HG03460 (cell line): ENCODE measurements at regions not wholly inside any gene's neighbourhood (a gene's known extent, or its start where the extent isn't known, plus 50 kb on each side); places are given as distances from the start of the nearest gene placed in this dataset.

Experiments used
- ATAC-seq: cut with Tn5 transposase; IDR thresholded peaks from one replicate; pipeline ENCODE4 v1.9.1; 2021; ENCODE audit not compliant: unreplicated experiment

GRCh38 chr18:23341983-23342382, 111.1 kb upstream of the RIOK3 start:
- ATAC-seq, result no peak

- ATAC-seq, result no peak
Measured at GRCh38 chr18:23342506-23342905, 110.6 kb upstream of the RIOK3 start.

- no peak for ATAC-seq
Measured at GRCh38 chr18:23350188-23350587, 102.9 kb upstream of the RIOK3 start.

- ATAC-seq, result no peak
Measured at GRCh38 chr18:23351521-23351920, 101.6 kb upstream of the RIOK3 start.

- no peak for ATAC-seq
Measured at GRCh38 chr18:23352042-23352441, 101.0 kb upstream of the RIOK3 start.

GRCh38 chr18:23353459-23353858, 99.6 kb upstream of the RIOK3 start:
- ATAC-seq, result no peak

GRCh38 chr18:23354625-23355024, 98.5 kb upstream of the RIOK3 start:
- no peak for ATAC-seq

- no peak for ATAC-seq
Measured at GRCh38 chr18:23355206-23355605, 97.9 kb upstream of the RIOK3 start.

GRCh38 chr18:23356424-23356823, 96.7 kb upstream of the RIOK3 start:
- no peak for ATAC-seq

- ATAC-seq, result no peak
Measured at GRCh38 chr18:23356915-23357601, 96.0 kb upstream of the RIOK3 start.

- ATAC-seq, result no peak
Measured at GRCh38 chr18:23357996-23358594, 95.0 kb upstream of the RIOK3 start.

- no peak for ATAC-seq
Measured at GRCh38 chr18:23359421-23359820, 93.7 kb upstream of the RIOK3 start.

- no peak for ATAC-seq
Measured at GRCh38 chr18:23363865-23364570, 89.1 kb upstream of the RIOK3 start.

- ATAC-seq, result no peak
Measured at GRCh38 chr18:23365602-23366001, 87.5 kb upstream of the RIOK3 start.

- ATAC-seq, result no peak
Measured at GRCh38 chr18:23369266-23369665, 83.8 kb upstream of the RIOK3 start.

- no peak for ATAC-seq
Measured at GRCh38 chr18:23373570-23373969, 79.5 kb upstream of the RIOK3 start.

GRCh38 chr18:23377669-23378301, 75.3 kb upstream of the RIOK3 start:
- ATAC-seq, result peak; percentile 68

GRCh38 chr18:23378302-23378686, 74.8 kb upstream of the RIOK3 start:
- no peak for ATAC-seq

- no peak for ATAC-seq
Measured at GRCh38 chr18:23380001-23380550, 73.0 kb upstream of the RIOK3 start.

GRCh38 chr18:23380817-23381216, 72.3 kb upstream of the RIOK3 start:
- ATAC-seq, result no peak

- ATAC-seq, result no peak
Measured at GRCh38 chr18:23383494-23383893, 69.6 kb upstream of the RIOK3 start.
